ENCODE measurements at regions not wholly inside any gene's neighbourhood (a gene's known extent, or its start where the extent isn't known, plus 50 kb on each side); places are given as distances from the start of the nearest gene placed in this dataset.

DNA sequence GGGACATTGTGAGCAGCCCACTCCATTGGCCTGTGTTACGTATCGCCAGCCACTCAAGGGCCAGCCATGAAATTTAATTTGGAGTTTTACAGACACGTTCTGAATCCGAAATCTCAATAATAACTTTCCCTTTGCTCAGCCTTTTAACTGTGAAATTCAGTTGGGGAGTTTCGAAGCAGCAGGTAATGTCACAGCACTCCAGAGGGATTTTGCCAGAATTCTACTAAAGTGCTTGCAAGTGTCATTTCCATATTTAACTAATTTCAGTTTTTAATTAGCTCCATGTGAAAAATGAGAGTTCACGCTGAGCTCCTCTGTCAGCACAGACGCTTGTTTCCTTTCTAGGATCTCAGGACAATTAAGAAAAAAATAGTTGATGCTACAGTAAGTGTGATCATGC is 267.1 kb upstream of the WWC1 start:
- DNase-seq (no peak), ATAC-seq (ENCODE audit: low read depth) (no peak)
- Histone ChIP-seq H3K4me1 (ENCODE audit: control insufficient read depth in 2 of 2, insufficient read depth in 2 of 2, low read length in 2 of 2) (no peaks in the 10 kb centered on the region), H3K27ac (ENCODE audit: low read length in 2 of 2) (no peak overlapping the region), H3K4me3 (ENCODE audit: control extremely low read depth in 1 of 5, extremely low read depth in 1 of 5, insufficient read depth in 1 of 5, low read depth in 2 of 5, low read length in 4 of 5) (no peak overlapping the region), H3K9ac (ENCODE audit: low read length) (no peak overlapping the region), H4K20me1 (ENCODE audit: control insufficient read depth, insufficient read depth, low read length, poor library complexity, severe bottlenecking) (no peaks in the 10 kb centered on the region), H3K27me3 (replicated peaks in 1 of 4; ENCODE audit: control extremely low read depth in 1 of 4, control insufficient read depth in 3 of 4, insufficient read depth in 4 of 4, low read length in 3 of 4) (no peaks in the 10 kb centered on the region), H3K9me3 (ENCODE audit: control extremely low read depth in 1 of 3, control insufficient read depth in 2 of 3, insufficient read depth in 1 of 3, low read length in 2 of 3) (no peaks in the 10 kb centered on the region), H2AFZ (ENCODE audit: insufficient read depth, low read depth, low read length, poor library complexity, severe bottlenecking) (no peak overlapping the region), H3K4me2 (replicated peaks; ENCODE audit: low read depth, low read length, poor library complexity, severe bottlenecking) (no peak overlapping the region), H3K79me2 (ENCODE audit: control insufficient read depth, insufficient read depth, low read length) (no peaks in the 10 kb centered on the region), H3K36me3 (replicated peaks in 1 of 2; ENCODE audit: control extremely low read depth in 1 of 2, control insufficient read depth in 1 of 2, extremely low read depth in 1 of 2, insufficient read depth in 2 of 2, low read length in 1 of 2) (no peaks in the 10 kb centered on the region)
- ChIA-PET CTCF (no interaction called here), POLR2A (no interaction called here)
- intact Hi-C loops (cut with micrococcal nuclease) = no loop called here
- 90% methylated on average over 2 of the region's 7 CpGs for WGBS (ENCODE audit: insufficient coverage)
- Mint-ChIP-seq H3K27ac (no peak overlapping the region), H3K4me1 (no peaks in the 10 kb centered on the region), H3K27me3 (no peaks in the 10 kb centered on the region), H3K4me3 (no peak overlapping the region), H3K9me3 (ENCODE audit: insufficient read depth) (peaks cover 6% of the 10 kb centered on the region)
- TF ChIP-seq EZH2 (IDR thresholded peaks at IDR 0.05; ENCODE audit: borderline replicate concordance, insufficient read depth, low read depth, low read length, poor library complexity, severe bottlenecking) = no peak
- TF ChIP-seq, protein P1, sequence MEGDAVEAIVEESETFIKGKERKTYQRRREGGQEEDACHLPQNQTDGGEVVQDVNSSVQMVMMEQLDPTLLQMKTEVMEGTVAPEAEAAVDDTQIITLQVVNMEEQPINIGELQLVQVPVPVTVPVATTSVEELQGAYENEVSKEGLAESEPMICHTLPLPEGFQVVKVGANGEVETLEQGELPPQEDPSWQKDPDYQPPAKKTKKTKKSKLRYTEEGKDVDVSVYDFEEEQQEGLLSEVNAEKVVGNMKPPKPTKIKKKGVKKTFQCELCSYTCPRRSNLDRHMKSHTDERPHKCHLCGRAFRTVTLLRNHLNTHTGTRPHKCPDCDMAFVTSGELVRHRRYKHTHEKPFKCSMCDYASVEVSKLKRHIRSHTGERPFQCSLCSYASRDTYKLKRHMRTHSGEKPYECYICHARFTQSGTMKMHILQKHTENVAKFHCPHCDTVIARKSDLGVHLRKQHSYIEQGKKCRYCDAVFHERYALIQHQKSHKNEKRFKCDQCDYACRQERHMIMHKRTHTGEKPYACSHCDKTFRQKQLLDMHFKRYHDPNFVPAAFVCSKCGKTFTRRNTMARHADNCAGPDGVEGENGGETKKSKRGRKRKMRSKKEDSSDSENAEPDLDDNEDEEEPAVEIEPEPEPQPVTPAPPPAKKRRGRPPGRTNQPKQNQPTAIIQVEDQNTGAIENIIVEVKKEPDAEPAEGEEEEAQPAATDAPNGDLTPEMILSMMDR (IDR thresholded peaks at IDR 0.05) = no peak

DNA sequence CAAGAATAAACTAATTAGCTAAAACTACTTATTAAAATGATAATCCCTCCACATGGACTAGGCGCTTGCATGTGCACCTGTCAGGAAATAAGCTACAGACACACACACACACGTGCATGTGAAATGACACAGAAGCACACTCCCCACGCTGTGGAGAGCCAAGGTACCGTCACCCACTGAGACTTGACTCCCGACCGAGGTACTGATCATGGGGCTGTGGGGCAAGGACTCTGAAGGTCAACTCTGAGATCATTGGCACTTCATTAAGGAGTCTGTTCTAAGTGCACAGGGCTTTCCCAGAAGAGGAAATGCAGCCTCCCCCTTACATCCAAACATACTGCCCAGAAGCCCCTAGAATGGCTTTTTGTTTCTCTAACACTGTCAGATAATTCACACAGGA is 264.4 kb upstream of the WWC1 start:
- Histone ChIP-seq H3K4me2 (replicated peaks; ENCODE audit: low read depth, low read length, poor library complexity, severe bottlenecking) (no peak overlapping the region), H4K20me1 (ENCODE audit: control insufficient read depth, insufficient read depth, low read length, poor library complexity, severe bottlenecking) (no peaks in the 10 kb centered on the region), H2AFZ (ENCODE audit: insufficient read depth, low read depth, low read length, poor library complexity, severe bottlenecking) (no peak overlapping the region), H3K79me2 (ENCODE audit: control insufficient read depth, insufficient read depth, low read length) (no peaks in the 10 kb centered on the region), H3K36me3 (replicated peaks in 1 of 2; ENCODE audit: control extremely low read depth in 1 of 2, control insufficient read depth in 1 of 2, extremely low read depth in 1 of 2, insufficient read depth in 2 of 2, low read length in 1 of 2) (no peaks in the 10 kb centered on the region), H3K9me3 (ENCODE audit: control extremely low read depth in 1 of 3, control insufficient read depth in 2 of 3, insufficient read depth in 1 of 3, low read length in 2 of 3) (no peaks in the 10 kb centered on the region), H3K27ac (ENCODE audit: low read length in 2 of 2) (no peak overlapping the region), H3K4me1 (ENCODE audit: control insufficient read depth in 2 of 2, insufficient read depth in 2 of 2, low read length in 2 of 2) (no peaks in the 10 kb centered on the region), H3K9ac (ENCODE audit: low read length) (no peak overlapping the region), H3K4me3 (ENCODE audit: control extremely low read depth in 1 of 5, extremely low read depth in 1 of 5, insufficient read depth in 1 of 5, low read depth in 2 of 5, low read length in 4 of 5) (no peak overlapping the region), H3K27me3 (replicated peaks in 1 of 4; ENCODE audit: control extremely low read depth in 1 of 4, control insufficient read depth in 3 of 4, insufficient read depth in 4 of 4, low read length in 3 of 4) (no peaks in the 10 kb centered on the region)
- DNase-seq (no peak), ATAC-seq (ENCODE audit: low read depth) (no peak)
- intact Hi-C loops (cut with micrococcal nuclease) = no loop called here
- ChIA-PET CTCF (no interaction called here), POLR2A (no interaction called here)
- TF ChIP-seq EZH2 (IDR thresholded peaks at IDR 0.05; ENCODE audit: borderline replicate concordance, insufficient read depth, low read depth, low read length, poor library complexity, severe bottlenecking) = no peak
- TF ChIP-seq, protein P1 (IDR thresholded peaks at IDR 0.05) = no peak
- no peak overlapping the region for H3K27ac Mint-ChIP-seq
- 96% methylated on average over 5 of the region's 6 CpGs for WGBS (ENCODE audit: insufficient coverage)
- H3K27me3 Mint-ChIP-seq = peaks cover 3% of the 10 kb centered on the region
- no peak overlapping the region for H3K4me3 Mint-ChIP-seq
- peaks cover 6% of the 10 kb centered on the region for H3K9me3 Mint-ChIP-seq (ENCODE audit: insufficient read depth)
- no peaks in the 10 kb centered on the region for H3K4me1 Mint-ChIP-seq
